Prostate gland (tissue), 2 donors: ENCODE measurements at regions not wholly inside any gene's neighbourhood (a gene's known extent, or its start where the extent isn't known, plus 50 kb on each side); places are given as distances from the start of the nearest gene placed in this dataset.

Experiments used
- DNase-seq: peaks from one replicate; pipeline ENCODE4 v3.0.0-alpha.2; 2019; ENCODE audit warnings: low spot score
- H3K27ac ChIP-seq, 2 donors: fragments of 200-600 bp; sonication (generic); 2 replicates each; pipeline ENCODE4 v1.5.1; 2017 to 2019
- H3K27me3 ChIP-seq: fragments of 200-600 bp; sonication (generic); replicated peaks from 2 replicates; pipeline ENCODE4 v1.5.1; 2019; ENCODE audit not compliant: insufficient read depth
- H3K36me3 ChIP-seq, 2 donors: fragments of 200-600 bp; sonication (generic); 1 replicate in 1 of 2; 2 replicates in 1 of 2; pipeline versions ENCODE4 v1.5.1 to v1.8.1; 2017 to 2019
- H3K4me1 ChIP-seq: fragments of 200-600 bp; sonication (generic); replicated peaks from 2 replicates; pipeline ENCODE4 v1.5.1; 2019
- H3K4me3 ChIP-seq, 2 donors: fragments of 200-600 bp; sonication (generic); 2 replicates each; pipeline ENCODE4 v1.5.1; 2017 to 2019
- H3K9me3 ChIP-seq: fragments of 200-600 bp; sonication (generic); 2 replicates; pipeline ENCODE4 v1.5.1; 2017
- CTCF ChIP-seq, 4 experiments: fragments of 200-600 bp in 2 of 4; fragments of 450-650 bp in 2 of 4; sonication (generic) in 2 of 4; IDR thresholded peaks; 1 replicate in 3 of 4; 2 replicates in 1 of 4; pipeline ENCODE4 v1.5.1; 2016 to 2019; ENCODE audit warnings: antibody characterized with exemption in 4 of 4, mild to moderate bottlenecking in 2 of 4, moderate library complexity in 2 of 4
- POLR2A ChIP-seq: fragments of 450-650 bp; IDR thresholded peaks from one replicate; pipeline ENCODE4 v1.6.1; 2016; ENCODE audit warnings: antibody characterized with exemption, mild to moderate bottlenecking
- POLR2AphosphoS5 ChIP-seq: sonication (generic); formaldehyde crosslinking; IDR thresholded peaks from one replicate; pipeline ENCODE4 v1.6.1; 2017; ENCODE audit warnings: antibody characterized with exemption
- WGBS: methylation state at CpG from one replicate; pipeline ENCODE4 v1.1.5; 2018; 5-methylcytosine and 5-hydroxymethylcytosine counted together
- intact Hi-C: fragments of 100-400 bp; cut with DNase I; formaldehyde crosslinking; loops from one replicate; pipeline ENCODE4 v1.14.2; 2022

DNA sequence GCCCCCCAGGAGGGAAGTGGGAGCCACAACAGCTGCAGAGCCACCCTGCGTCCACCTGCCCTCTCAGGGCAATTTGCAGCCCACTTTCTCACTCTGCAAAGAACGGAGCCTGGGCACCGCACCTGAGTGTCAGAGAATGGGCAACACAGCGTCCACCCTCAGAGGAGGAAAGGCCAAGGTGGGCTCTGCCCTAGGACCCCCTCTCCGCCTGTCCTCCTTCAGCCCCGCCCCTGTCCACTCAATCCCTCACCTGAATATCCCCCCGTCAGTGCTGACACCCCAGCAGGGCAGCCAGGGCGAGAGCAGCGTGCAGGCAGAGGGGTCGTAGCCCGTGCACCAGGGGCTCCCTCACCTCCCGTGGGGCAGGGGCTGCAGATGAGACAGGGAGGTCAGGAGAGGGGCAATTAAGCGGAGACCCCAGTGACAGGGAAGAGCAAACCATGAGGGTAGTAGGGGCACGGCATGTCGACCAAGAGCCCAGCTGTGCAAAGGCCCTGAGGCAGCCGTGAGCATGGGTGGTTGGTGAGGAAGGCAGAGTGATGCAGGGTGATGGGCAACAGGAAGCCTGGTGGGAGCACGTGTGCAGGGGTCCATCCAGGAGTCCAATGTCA lies 140.3 kb downstream of the OLFM1 start:
- intact Hi-C loops = no loop called here
- WGBS = 78% methylated on average over 17 of the region's 17 CpGs
- H3K27me3 ChIP-seq = peaks cover 6% of the 10 kb centered on the region
- no peak for DNase-seq
- H3K27ac ChIP-seq = no peak overlapping the region
- peaks cover 6% of the 10 kb centered on the region for H3K4me1 ChIP-seq
- TF ChIP-seq POLR2A = no peak
- TF ChIP-seq CTCF (IDR thresholded peaks at IDR 0.05) = no peak
- TF ChIP-seq POLR2AphosphoS5 = no peak
- H3K9me3 ChIP-seq = no peaks in the 10 kb centered on the region
- H3K4me3 ChIP-seq = no peak overlapping the region
- H3K36me3 ChIP-seq = no peaks in the 10 kb centered on the region

GRCh38 chr9:135228345-135228982 lies 141.0 kb downstream of the OLFM1 start:
- TF ChIP-seq CTCF (IDR thresholded peaks at IDR 0.05) = no peak
- TF ChIP-seq POLR2A = no peak
- no peak for TF ChIP-seq POLR2AphosphoS5
- WGBS = 57% methylated on average over 18 of the region's 18 CpGs
- H3K27me3 ChIP-seq = peaks cover 6% of the 10 kb centered on the region
- no peaks in the 10 kb centered on the region for H3K36me3 ChIP-seq
- no peak for DNase-seq
- intact Hi-C loops = no loop called here
- peaks cover 6% of the 10 kb centered on the region for H3K4me1 ChIP-seq
- no peaks in the 10 kb centered on the region for H3K9me3 ChIP-seq
- H3K4me3 ChIP-seq = no peak overlapping the region
- H3K27ac ChIP-seq = no peak overlapping the region

- peaks cover 6% of the 10 kb centered on the region for H3K27me3 ChIP-seq
- 78% methylated on average over 13 of the region's 14 CpGs for WGBS
- intact Hi-C loops = no loop called here
- H3K9me3 ChIP-seq = no peaks in the 10 kb centered on the region
- TF ChIP-seq CTCF (IDR thresholded peaks at IDR 0.05) (no peak), POLR2AphosphoS5 (no peak), POLR2A (no peak)
- no peak overlapping the region for H3K27ac ChIP-seq
- no peak for DNase-seq
- H3K4me3 ChIP-seq = no peak overlapping the region
- no peaks in the 10 kb centered on the region for H3K36me3 ChIP-seq
- H3K4me1 ChIP-seq = peaks cover 6% of the 10 kb centered on the region
Observed at GRCh38 chr9:135228983-135229625, 141.6 kb downstream of the OLFM1 start.

DNA sequence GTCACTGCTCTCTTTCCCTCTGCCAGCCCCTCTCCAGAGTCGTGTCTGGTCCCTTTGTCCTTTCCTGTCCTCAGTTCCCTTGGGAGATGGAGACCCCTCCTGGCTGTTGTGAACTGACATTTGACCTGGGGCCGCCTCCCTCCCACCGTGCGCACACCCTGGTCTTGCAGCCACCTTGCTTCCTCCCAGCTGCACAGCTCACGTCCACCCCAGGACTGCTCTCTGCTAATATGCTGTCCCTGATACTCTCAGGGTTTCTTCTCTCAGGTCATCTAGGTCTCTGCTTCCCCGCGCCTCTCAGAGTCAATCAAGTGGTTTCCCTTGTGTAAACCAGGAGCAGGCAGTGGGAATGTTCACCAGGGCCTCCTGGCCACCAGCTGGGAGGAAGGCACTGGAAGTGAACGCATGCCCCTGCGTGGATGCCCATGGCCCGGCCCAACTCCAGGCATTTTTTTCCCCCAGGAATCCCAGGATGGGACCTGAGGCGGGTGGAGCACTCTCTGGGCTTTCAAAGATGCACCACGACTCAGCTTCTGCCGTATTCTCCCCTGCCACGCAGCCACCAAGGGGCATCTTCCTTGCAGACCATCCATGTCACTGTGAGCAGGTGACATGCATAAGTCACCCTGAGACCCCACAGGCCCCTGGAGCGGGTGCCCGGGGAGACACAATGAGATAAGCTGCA lies 142.4 kb downstream of the OLFM1 start:
- Histone ChIP-seq H3K4me1 (peaks cover 3% of the 10 kb centered on the region), H3K27ac (no peak overlapping the region), H3K9me3 (no peaks in the 10 kb centered on the region), H3K36me3 (no peaks in the 10 kb centered on the region), H3K4me3 (no peak overlapping the region), H3K27me3 (peaks cover 6% of the 10 kb centered on the region)
- no peak for TF ChIP-seq POLR2AphosphoS5
- no peak for TF ChIP-seq POLR2A
- TF ChIP-seq CTCF (IDR thresholded peaks at IDR 0.05) = no peak
- 74% methylated on average over 16 of the region's 16 CpGs for WGBS
- no peak for DNase-seq
- intact Hi-C loops = no loop called here
